H9 (cell line): ENCODE measurements at regions not wholly inside any gene's neighbourhood (a gene's known extent, or its start where the extent isn't known, plus 50 kb on each side); places are given as distances from the start of the nearest gene placed in this dataset.

Experiments used
- DNase-seq: peaks from one replicate; pipeline ENCODE4 v3.0.0-alpha.2; 2017
- H2AFZ ChIP-seq: one replicate; pipeline ENCODE4 v1.6.1; 2013; ENCODE audit warnings: mild to moderate bottlenecking, low read length, control low read depth, moderate library complexity
- H2AK5ac ChIP-seq: 2 replicates; pipeline ENCODE4 v1.6.1; 2013; ENCODE audit warnings: low read length, control low read depth, mixed read lengths; ENCODE audit not compliant: insufficient read length
- H2BK120ac ChIP-seq: one replicate; pipeline ENCODE4 v1.6.1; 2013; ENCODE audit warnings: low read depth, mild to moderate bottlenecking, low read length, control low read depth, inconsistent platforms; ENCODE audit not compliant: poor library complexity, severe bottlenecking
- H2BK12ac ChIP-seq: 2 replicates; pipeline ENCODE4 v1.6.1; 2013; ENCODE audit warnings: low read length, control low read depth, mixed read lengths, low read depth; ENCODE audit not compliant: insufficient read length
- H2BK15ac ChIP-seq: 2 replicates; pipeline ENCODE4 v1.6.1; 2013; ENCODE audit warnings: low read depth, low read length, control low read depth
- H2BK20ac ChIP-seq: one replicate; pipeline ENCODE4 v1.6.1; 2013; ENCODE audit warnings: low read depth, mild to moderate bottlenecking, low read length, control low read depth, inconsistent platforms; ENCODE audit not compliant: poor library complexity, severe bottlenecking
- H2BK5ac ChIP-seq: 2 replicates; pipeline ENCODE4 v1.6.1; 2013; ENCODE audit warnings: low read length, control low read depth, mixed read lengths; ENCODE audit not compliant: insufficient read length
- H3K14ac ChIP-seq: 2 replicates; pipeline ENCODE4 v1.6.1; 2013; ENCODE audit warnings: low read length, control low read depth; ENCODE audit not compliant: insufficient read depth
- H3K18ac ChIP-seq: 2 replicates; pipeline ENCODE4 v1.6.1; 2013; ENCODE audit warnings: low read depth, mild to moderate bottlenecking, mixed read lengths, low read length, control low read depth; ENCODE audit not compliant: insufficient read length
- H3K23ac ChIP-seq: 2 replicates; pipeline ENCODE4 v1.6.1; 2013; ENCODE audit warnings: low read length, control low read depth, mixed read lengths, low read depth; ENCODE audit not compliant: insufficient read length
- H3K23me2 ChIP-seq: 2 replicates; pipeline ENCODE4 v1.6.1; 2013; ENCODE audit warnings: low read depth, mild to moderate bottlenecking, mixed read lengths, low read length, control low read depth; ENCODE audit not compliant: insufficient read length, poor library complexity, severe bottlenecking
- H3K27ac ChIP-seq: 2 replicates; pipeline ENCODE4 v1.5.1; 2013; ENCODE audit warnings: low read length, control low read depth, mixed read lengths, low read depth; ENCODE audit not compliant: insufficient read length
- H3K27me3 ChIP-seq: 2 replicates; pipeline ENCODE4 v1.6.1; 2013; ENCODE audit warnings: low read length, control low read depth, inconsistent platforms; ENCODE audit not compliant: insufficient read depth
- H3K4ac ChIP-seq: 2 replicates; pipeline ENCODE4 v1.6.1; 2013; ENCODE audit warnings: low read depth, mild to moderate bottlenecking, control low read depth, inconsistent platforms, low read length, moderate library complexity
- H3K4me1 ChIP-seq: 2 replicates; pipeline ENCODE4 v1.6.1; 2013; ENCODE audit warnings: low read length, control low read depth, inconsistent platforms; ENCODE audit not compliant: insufficient read depth
- H3K4me2 ChIP-seq: 2 replicates; pipeline ENCODE4 v1.6.1; 2013; ENCODE audit warnings: low read length, control low read depth, mixed read lengths; ENCODE audit not compliant: insufficient read length, insufficient read depth
- H3K56ac ChIP-seq: 2 replicates; pipeline ENCODE4 v1.6.1; 2013; ENCODE audit warnings: low read depth, mild to moderate bottlenecking, mixed read lengths, low read length, control low read depth; ENCODE audit not compliant: insufficient read length
- H3K79me1 ChIP-seq: 2 replicates; pipeline ENCODE4 v1.6.1; 2013; ENCODE audit warnings: low read depth, mild to moderate bottlenecking, moderate library complexity, low read length, control low read depth, inconsistent platforms; ENCODE audit not compliant: insufficient read depth, poor library complexity, severe bottlenecking
- H3K79me2 ChIP-seq: 2 replicates; pipeline ENCODE4 v1.6.1; 2013; ENCODE audit warnings: low read length, control low read depth, inconsistent platforms; ENCODE audit not compliant: insufficient read depth
- H3K9ac ChIP-seq: 2 replicates; pipeline ENCODE4 v1.6.1; 2013; ENCODE audit warnings: low read length, control low read depth, mixed read lengths; ENCODE audit not compliant: insufficient read length; ENCODE audit errors: extremely low read depth
- H3K9me3 ChIP-seq: one replicate; pipeline ENCODE4 v1.6.1; 2013; ENCODE audit warnings: low read depth, low read length, inconsistent platforms; ENCODE audit not compliant: control insufficient read depth
- H3T11ph ChIP-seq: one replicate; pipeline ENCODE4 v1.6.1; 2013; ENCODE audit warnings: mild to moderate bottlenecking, low read length, control low read depth, inconsistent platforms
- H4K20me1 ChIP-seq: one replicate; pipeline ENCODE4 v1.6.1; 2013; ENCODE audit not compliant: control insufficient read depth, insufficient read length, insufficient read depth
- H4K5ac ChIP-seq: 2 replicates; pipeline ENCODE4 v1.6.1; 2013; ENCODE audit warnings: low read depth, mild to moderate bottlenecking, mixed read lengths, low read length, control low read depth; ENCODE audit not compliant: insufficient read length
- H4K8ac ChIP-seq: replicated peaks from 2 replicates; pipeline ENCODE4 v1.6.1; 2013; ENCODE audit warnings: low read length, control low read depth, mixed read lengths, low read depth; ENCODE audit not compliant: insufficient read length
- H4K91ac ChIP-seq: 2 replicates; pipeline ENCODE4 v1.6.1; 2013; ENCODE audit warnings: low read depth, mild to moderate bottlenecking, moderate library complexity, mixed read lengths, low read length, control low read depth; ENCODE audit not compliant: insufficient read length
- H3K27ac Mint-ChIP-seq, 3 experiments: 2 replicates in 2 of 3; 3 replicates in 1 of 3; pipeline ENCODE4 v1.8.0; 2020 to 2021; ENCODE audit warnings: mixed read lengths in 3 of 3, mild to moderate bottlenecking in 1 of 3, moderate library complexity in 1 of 3
- H3K27me3 Mint-ChIP-seq: 2 replicates; pipeline ENCODE4 v1.8.0; 2021; ENCODE audit warnings: low read depth, mild to moderate bottlenecking, moderate library complexity, mixed read lengths
- H3K36me3 Mint-ChIP-seq, 3 experiments: 2 replicates in 2 of 3; 3 replicates in 1 of 3; pipeline ENCODE4 v1.8.0; 2020 to 2021; ENCODE audit warnings: low read depth in 3 of 3, mixed read lengths in 3 of 3; ENCODE audit not compliant: insufficient read depth in 1 of 3
- H3K4me1 Mint-ChIP-seq, 2 experiments: 2 replicates each; pipeline ENCODE4 v1.8.0; 2020; ENCODE audit warnings: mixed read lengths in 2 of 2
- H3K4me3 Mint-ChIP-seq, 2 experiments: 2 replicates in 1 of 2; 3 replicates in 1 of 2; pipeline ENCODE4 v1.8.0; 2020 to 2021; ENCODE audit warnings: mild to moderate bottlenecking in 2 of 2, mixed read lengths in 2 of 2, moderate library complexity in 1 of 2
- H3K9me3 Mint-ChIP-seq, 2 experiments: 2 replicates in 1 of 2; 3 replicates in 1 of 2; pipeline ENCODE4 v1.8.0; 2020; ENCODE audit warnings: mild to moderate bottlenecking in 2 of 2, mixed read lengths in 2 of 2, moderate library complexity in 1 of 2
- CTCF ChIP-seq: fragments of 200-600 bp; sonication (generic); conservative IDR thresholded peaks from 3 replicates; pipeline ENCODE4 v1.8.0; 2021; ENCODE audit warnings: antibody characterized with exemption, mild to moderate bottlenecking
- WGBS: extraction: QIAGEN DNeasy Blood & Tissue Kit; methylation state at CpG from one replicate; pipeline ENCODE4 v1.1.7; 2013; ENCODE audit warnings: missing lambda C conversion rate, low lambda C conversion rate, mixed read lengths; ENCODE audit not compliant: insufficient read length; ENCODE audit errors: extremely low coverage; 5-methylcytosine and 5-hydroxymethylcytosine counted together

- Histone ChIP-seq H3K27me3 (no peaks in the 10 kb centered on the region), H3K14ac (no peak overlapping the region), H4K20me1 (no peaks in the 10 kb centered on the region), H3K18ac (no peak overlapping the region), H2BK120ac (no peak overlapping the region), H3K23me2 (no peaks in the 10 kb centered on the region), H3K27ac (no peak overlapping the region), H2AFZ (no peak overlapping the region), H3K4ac (no peak overlapping the region), H3T11ph (no peak overlapping the region), H3K4me1 (no peaks in the 10 kb centered on the region), H3K79me1 (no peaks in the 10 kb centered on the region), H3K9me3 (no peaks in the 10 kb centered on the region), H2BK12ac (no peak overlapping the region), H2BK5ac (no peak overlapping the region), H2AK5ac (no peak overlapping the region), H3K9ac (no peak overlapping the region), H3K56ac (no peak overlapping the region), H4K91ac (no peak overlapping the region), H3K79me2 (no peaks in the 10 kb centered on the region), H3K23ac (no peak overlapping the region), H4K5ac (no peak overlapping the region), H4K8ac (no peak overlapping the region), H2BK15ac (no peak overlapping the region), H2BK20ac (no peak overlapping the region), H3K4me2 (no peak overlapping the region)
- no peaks in the 10 kb centered on the region for H3K36me3 Mint-ChIP-seq
- no peaks in the 10 kb centered on the region for H3K27me3 Mint-ChIP-seq
- no CpG with 5 or more reads among the region's 3 CpGs for WGBS
- H3K27ac Mint-ChIP-seq: no peak overlapping the region
- no peak overlapping the region for H3K4me3 Mint-ChIP-seq
- H3K9me3 Mint-ChIP-seq: 0 out of 5 replicates have a peak, but pooled peaks cover 0 to 2% of the 10 kb centered on the region in 2 experiments
- no peak for DNase-seq
- TF ChIP-seq CTCF: no peak
- no peaks in the 10 kb centered on the region for H3K4me1 Mint-ChIP-seq
Measured at GRCh38 chr6:6471276-6471675, 117.2 kb upstream of the LY86 start.
